ENCODE measurements at regions not wholly inside any gene's neighbourhood (a gene's known extent, or its start where the extent isn't known, plus 50 kb on each side); places are given as distances from the start of the nearest gene placed in this dataset.
"Not testable (repeated sequence)": the region's sequence is repeated elsewhere in the genome, so short reads cannot be mapped to it uniquely, and the experiment has no call there.

DNA sequence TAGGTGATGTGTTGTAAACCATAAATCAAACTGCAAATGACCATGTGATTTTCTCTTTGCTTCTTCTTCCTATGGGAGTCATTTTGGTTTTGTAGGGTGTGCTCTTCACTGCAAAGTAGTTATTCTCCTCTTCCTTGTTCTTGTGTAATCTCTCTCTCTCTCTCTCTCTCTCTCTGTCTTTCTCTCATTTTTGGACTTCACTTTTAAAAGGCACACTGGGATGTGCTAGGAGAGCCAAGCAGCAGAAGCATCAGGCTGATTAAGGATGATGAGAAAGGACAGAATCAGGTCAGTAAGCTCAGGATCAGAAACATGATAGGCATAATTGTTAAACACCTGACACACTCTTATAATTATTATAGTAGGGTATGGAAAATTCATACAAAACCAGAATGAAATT, 505.3 kb upstream of the ZNF608 start:
- no peak for DNase-seq (ENCODE audit: low spot score)

DNA sequence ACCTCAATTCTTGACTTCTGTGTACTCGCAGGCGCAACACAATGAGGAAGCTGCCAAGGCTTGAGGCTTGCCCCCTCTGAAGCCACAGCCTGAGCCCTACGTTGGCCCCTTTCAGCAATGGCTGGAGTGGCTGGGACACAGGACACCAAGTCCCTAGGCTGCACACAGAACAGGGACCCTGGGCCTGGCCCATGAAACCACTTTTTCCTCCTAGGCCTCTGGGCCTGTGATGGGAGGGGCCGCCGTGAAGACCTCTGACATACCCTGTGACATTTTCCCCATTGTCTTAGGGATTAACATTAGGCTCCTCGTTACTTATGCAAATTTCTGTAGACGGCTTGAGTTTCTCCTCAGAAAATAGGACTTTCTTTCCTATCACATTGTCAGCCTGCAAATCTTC, 507.2 kb upstream of the ZNF608 start:
- DNase-seq (ENCODE audit: low spot score): not testable (repeated sequence)

DNA sequence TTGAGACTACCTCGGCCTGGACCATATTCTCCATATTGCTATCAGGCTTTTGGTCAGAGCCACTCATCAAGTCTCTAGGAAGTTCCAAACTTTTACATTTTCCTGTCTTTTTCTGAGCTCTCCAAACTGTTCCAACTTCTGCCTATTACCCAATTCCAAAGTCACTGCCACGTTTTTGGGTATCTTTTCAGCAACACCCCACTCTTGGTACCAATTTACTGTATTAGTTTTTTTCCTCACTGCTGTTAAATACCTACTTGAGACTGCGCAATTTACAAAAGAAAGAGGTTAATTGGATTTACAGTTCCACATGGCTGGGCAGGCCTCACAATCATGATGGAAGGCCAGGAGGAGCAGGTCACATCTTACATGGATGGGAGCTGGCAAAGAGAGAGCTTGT, 507.8 kb upstream of the ZNF608 start:
- no peak for DNase-seq (ENCODE audit: low spot score)

DNA sequence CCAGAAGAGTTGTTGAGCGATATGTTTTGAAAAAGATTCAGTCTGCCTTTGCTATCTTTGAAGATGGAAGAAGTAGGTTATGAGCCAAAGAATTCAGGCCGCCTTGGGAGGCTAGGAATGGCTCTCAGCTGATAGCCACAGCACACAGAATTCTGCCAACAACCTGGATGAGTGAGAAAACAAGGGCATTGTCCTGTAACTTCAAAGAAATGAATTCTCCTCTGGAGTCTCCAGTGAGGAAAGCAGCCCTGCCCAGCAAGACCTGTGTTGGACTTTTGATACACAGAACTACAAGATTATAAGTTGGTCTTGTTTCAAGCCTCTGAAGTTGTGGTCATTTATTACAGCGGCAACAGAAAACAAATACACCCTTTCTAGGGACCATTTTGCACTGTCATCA, 509.9 kb upstream of the ZNF608 start:
- DNase-seq (ENCODE audit: low spot score): no peak

DNA sequence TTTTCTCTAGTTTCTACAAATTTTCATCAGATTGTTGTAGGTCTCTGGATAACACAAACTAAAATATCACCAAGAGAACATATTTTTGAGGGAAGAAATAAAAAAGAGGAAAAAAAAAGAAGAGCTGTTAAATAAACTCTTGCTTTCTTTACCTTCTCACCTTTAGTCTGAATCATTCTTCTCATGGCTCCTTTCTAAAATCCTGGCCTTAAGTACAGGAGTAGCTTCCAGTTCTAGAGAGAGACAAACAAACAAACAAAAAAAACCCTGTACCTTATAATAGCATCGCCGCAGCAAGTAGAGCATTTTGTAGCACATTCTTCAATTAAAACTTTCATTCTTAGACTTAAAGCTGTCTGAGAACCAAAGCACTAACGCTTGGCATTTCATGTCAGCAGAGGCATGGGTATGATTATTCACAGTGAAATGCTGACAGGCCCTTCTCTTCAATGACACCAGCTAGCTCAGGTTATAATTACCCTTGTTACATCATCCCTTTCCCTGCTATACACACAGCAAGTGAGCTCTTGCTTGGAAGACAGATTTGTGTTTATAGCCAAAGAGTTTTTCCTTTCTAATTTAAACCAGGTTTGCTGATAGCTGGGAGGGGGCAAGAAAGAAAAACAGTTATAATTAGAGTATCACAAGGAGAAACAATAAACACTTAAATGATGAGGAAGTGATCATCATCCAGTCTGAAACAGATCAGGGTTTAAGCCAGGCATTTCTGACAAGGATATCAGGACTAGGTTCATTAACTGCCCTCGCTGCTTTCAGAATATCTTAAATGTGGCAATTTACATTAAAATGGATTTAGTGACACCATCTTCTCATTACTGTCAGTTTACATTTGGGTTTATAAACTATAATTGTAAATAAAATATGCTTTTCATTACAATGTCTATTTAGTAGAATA, 510.9 kb upstream of the ZNF608 start:
- DNase-seq (ENCODE audit: low spot score): no peak

DNA sequence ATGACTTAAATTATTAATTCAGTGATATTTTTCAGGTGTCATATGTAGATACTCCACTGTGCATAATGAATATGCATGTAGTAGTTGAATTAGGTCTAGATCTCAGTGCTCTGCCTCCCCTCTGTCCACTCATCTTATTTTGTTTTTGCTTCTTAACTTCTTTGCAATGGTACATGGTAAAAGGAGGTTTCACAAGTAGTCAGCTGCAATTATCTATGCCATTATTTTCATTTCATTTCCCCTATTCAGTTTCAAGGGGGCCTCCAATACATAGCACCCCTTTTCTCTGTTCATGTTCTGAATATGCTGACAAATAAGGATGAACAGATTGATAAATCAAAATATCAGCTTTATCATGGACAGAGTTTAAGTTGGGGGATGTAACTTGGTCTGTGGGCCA, 511.6 kb upstream of the ZNF608 start:
- no peak for DNase-seq (ENCODE audit: low spot score)

DNA sequence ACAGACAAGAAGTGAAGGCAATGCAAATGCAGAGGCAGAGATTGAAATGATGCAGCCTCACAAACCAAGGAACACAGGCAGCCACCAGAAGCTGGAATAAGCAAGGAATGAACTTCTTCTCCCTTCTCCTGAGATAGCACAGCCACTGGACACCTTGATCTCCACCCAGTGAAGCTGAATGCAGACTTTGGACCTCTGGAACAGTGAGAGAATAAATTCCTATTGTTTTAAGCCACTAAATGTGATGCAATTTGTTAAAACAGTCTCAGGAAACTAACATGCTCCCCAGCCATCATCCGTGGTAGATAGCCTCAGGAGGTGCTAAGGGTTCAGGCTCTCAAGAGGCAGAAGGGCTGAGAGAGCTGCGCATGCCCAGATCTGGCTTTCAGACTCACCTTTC, 512.2 kb upstream of the ZNF608 start:
- no peak for DNase-seq (ENCODE audit: low spot score)

DNA sequence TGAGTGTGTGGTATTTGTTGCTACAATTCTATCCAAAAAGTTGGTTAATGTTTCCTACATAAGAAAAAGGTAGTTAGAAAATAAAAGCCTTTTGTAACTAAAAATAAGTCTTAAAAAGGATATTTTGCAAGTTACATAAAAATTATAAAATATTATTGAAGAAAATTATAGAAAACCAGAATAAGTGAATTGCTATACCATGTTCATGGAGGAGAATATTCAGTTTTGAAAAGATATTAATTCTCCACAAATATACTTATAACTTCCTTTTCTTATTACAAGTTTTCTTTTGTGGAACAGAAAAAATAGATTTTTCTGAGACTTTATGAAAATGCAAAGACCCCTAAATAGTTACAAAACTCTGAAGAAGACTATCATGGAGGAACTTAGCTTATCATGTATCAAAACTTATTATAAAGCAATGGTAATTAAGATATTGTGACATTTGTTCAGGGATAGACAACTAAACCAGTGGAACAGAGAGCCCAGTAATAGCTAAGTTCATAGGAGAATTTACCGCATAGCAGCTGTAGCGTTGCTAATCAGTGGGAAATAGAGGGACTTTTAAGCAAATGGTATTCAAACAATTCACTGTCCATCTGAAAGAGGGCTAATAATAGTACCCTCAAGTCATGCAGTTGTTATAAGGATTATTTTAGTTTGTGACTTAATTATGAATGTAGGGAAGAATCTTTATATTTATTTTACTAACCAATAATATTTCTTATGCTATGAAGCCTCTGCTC, 515.2 kb upstream of the ZNF608 start:
- no peak for DNase-seq (ENCODE audit: low spot score)

DNA sequence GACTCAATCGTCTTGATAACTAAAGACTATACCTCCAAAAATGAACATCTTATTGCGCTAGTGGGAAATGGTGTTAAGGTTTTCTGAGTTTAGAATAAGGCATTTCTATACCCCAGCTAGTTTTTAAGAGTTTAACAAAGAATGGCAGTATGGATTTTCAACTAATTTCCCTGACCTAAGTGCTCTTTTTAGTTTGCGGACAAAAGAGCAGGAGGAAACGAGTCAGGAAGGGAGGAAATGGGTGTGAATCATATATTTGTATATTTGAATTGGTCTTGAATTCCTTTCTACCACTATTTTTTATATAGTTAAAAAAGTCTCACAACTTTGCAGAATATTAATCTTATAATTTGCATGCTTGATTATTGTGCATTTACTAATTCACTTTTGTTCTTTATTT, 516.3 kb upstream of the ZNF608 start:
- no peak for DNase-seq (ENCODE audit: low spot score)

DNA sequence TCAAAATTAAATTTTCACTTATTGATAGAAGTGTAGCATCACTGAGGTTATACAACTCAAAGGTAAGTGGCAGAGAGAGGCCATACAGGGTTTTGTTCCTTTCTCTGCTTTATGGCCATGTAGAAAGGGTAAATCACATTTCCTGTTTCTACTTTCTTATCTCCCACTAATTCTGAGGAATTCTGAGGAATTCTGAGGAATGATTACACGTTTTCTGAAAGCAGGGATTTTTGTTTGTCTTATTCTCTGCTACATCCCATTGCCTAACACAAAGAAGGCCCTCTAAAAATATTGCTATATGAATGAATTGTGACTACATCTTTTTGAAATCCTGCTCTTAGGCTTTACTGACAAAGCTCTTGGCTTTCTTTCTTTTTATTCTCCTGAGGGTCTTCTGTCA, 516.9 kb upstream of the ZNF608 start:
- no peak for DNase-seq (ENCODE audit: low spot score)

DNA sequence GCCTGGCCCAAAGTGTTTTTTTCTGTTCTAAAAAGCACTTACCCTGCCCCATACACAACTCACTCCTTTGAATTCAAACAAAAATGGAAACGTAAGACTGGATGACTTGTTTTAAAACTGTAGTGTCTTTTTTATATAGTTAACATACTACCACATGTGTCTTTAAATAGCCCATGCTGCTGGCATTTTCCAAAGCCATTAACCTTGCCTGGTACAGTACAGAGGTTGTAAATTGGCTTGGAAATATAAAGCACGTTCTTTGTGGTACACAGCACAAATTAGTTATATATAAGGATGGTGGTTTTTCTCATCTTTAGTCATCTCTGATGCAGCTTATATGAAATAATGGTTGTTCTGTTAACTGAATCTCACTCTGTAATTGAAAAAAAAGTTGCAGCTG, 519.7 kb upstream of the ZNF608 start:
- no peak for DNase-seq (ENCODE audit: low spot score)

DNA sequence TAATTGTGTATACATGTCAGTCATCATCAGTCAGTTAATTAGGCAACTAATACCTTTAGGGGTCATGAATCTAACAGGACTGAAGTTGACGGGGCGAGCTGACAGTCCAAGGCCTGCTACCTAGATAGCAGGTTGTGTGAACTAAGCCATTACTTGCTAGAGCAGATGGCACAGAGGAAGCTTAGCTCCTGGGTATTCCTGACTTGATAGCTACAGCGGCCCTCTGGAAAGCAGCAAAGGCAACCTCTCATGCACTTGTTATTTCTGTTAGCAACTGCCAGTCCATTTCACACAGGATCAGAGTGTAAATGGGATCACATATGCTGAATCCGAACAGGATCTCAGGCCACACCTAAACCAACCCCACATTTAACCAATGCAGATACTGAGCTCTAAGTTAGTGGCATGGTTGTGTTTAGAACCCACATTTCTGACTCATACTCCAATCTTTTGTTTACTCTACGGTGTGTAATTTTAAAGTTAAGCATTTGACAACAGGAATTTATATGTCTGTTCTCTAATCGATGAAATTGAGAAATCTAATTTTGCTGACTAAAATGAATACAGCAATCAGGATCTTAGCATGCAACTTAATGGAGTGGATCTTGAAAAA, 521.3 kb upstream of the ZNF608 start:
- no peak for DNase-seq (ENCODE audit: low spot score)

DNA sequence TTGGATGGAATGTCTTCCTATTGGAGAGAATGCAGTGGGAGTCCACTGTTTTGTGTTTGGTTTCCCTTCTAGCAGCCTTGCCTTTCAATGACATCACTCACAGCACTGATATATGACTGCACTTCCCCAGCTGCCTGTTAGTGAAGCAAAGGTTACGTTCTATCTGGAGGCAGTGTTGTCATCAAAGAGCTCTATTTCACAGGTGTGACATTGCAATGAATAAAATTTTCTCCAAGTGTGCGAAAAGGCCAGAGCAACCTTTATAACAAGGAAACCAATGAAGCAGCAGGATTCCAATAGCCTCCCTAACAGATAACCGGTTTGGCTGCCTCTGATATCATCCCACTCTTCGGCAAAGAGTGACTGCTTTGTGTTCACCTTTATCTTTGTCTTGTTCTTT, 523.5 kb upstream of the ZNF608 start:
- DNase-seq (ENCODE audit: low spot score): no peak

DNA sequence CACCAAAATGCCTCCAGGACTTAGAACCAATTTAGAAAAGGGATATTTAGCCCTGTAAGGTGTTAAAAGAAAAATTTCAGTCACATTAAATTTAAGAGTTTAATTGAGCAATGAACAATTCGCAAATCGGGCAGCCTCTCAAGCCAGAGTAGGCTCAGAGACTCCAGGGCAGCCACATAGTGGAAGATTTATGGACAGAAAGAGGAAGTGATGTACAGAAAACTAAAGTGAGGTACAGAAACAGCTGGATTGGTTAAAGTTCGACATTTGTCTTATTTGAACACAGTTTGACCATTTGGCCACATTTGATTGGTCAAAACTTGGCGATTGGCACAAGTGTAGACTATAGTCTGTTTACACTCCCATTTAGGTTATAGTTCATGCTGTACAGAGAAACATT, 525.9 kb upstream of the ZNF608 start:
- DNase-seq (ENCODE audit: low spot score): no peak

DNA sequence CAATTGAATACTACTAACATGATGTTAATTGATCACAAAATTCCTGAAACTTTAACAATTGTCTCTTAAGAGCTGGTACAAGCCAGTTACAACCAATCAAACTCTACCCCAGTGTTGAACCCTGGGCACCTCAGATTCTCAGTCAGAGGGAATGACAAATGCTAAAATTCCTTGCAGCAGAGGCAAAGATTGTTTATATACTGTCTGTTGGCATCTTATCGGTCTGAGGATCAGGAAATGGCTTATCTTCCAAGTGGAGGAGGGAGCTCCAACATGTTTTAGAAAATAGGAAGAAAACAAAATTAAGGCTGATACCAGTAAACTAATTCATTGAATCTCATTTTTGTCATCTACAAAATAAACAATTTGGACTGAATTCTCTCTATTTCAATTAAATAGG, 527.8 kb upstream of the ZNF608 start:
- DNase-seq (ENCODE audit: low spot score): no peak

DNA sequence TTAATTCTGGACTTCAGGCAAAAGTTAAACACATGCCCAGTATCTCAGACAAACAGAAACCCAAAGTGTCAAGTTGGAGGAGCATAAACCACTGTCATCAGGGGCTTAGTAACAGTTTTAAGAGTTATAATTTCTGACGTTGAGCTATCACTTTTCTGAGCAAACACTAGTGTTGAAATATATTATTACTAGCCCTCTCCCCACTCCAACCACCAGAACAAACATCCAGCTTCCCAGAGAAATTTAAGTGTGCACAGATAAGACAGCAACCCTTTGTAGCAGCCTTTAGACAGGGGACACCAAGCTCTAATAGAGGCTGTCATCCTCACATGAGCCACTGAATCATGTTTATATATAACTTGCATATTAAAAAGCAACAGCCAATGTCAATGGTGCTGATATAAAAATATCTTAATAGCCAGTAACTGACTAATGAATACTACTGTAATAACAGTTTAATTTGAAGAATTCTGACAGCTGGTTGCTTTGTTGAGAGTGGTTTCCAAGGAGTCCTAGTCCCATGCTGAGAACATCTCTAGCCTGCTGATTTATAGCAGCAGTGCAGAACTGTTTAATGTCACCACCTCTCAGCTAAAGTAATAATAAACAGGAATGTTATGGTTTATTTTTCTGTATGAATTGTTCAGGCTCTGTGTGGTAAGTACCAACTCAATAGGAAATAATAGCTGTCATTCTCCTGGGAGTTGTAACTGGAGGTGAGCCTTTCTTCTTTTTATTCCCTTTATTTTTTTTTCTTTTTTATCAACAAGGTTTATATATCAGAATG, 528.7 kb upstream of the ZNF608 start:
- DNase-seq (ENCODE audit: low spot score): no peak

DNA sequence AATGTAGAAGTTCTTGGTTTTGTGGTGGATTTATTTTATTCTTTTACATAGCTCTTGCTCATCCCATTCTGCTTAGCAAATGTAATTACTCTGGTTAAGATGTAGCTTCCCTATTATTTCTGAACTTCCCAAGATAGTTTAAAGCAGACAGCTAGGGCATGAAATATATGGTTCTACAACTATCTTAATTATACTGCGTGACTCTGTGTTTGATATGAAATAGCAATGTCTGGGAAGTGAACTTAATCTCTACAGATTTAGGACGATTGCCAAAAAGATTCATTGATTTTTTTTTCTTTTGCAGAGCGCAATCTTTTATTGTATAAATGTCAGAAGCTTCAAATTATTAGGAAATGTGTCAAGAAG, 529.3 kb upstream of the ZNF608 start:
- no peak for DNase-seq (ENCODE audit: low spot score)

DNA sequence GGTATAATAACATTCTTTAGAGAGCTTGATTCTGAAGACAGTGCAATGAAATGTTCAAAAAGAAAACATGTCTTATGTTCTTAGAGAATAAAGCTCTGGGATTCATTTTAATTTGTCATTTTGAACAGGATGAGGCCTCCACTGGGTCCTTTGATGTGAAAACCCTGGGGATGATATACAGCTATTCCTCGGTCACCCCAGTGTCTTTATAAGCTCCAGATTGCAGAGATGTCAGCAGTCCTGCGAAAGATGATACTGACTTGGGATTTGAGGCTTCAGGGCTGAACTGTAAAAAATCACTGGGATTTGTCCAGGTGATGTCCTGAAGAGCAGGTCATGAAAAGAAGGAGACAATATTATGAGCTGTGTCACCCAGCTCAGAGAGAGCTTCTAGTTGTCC, 529.7 kb upstream of the ZNF608 start:
- no peak for DNase-seq (ENCODE audit: low spot score)

DNA sequence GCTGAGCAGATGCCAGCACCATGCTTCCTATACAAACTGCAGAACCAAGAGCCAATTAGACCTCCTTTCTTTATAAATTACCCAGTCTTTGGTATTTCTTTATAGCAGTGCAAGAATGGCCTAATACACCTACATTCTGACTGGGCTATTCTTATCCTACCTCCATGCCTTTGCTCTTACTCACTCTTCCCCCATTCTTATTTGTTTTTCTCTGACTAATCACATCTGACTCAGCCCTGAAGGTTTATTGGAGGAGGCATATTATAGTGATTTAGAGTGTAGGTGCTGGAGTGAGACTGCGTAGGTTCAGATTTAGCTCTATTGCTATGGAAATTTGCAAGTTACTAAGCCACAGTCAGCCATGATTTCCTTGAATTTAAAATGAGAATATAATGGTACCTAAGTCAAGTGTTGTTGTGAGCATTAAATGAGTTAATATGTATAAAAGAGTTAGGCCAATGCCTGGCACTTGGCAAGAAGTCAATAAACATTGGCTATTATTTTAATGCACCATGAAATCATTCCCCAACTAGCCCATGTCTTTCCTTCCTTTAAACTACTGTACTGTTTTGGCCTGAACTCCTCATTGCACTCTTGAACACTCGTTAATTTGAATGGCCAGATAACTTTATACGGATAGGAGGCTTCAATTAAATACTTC, 531.2 kb upstream of the ZNF608 start:
- DNase-seq (ENCODE audit: low spot score): no peak

DNA sequence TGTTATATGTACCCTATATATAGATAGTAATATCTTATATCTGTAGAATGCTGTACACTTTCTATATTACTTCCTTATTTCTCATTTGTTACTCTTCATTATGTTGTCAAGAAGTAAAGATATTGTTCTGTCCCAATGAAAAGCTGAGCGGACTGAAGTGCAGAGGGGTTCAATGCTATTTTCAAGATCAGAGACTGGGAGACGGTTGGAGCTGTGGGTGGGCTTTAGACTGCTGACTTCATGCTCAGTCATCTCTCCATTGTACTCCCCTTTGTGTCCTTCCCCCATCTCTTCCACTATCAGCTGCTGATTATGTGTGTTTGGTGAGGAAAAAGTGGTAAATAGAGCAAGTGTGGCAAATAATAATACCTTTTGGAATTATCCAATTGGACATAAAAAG, 532.3 kb upstream of the ZNF608 start:
- DNase-seq (ENCODE audit: low spot score): no peak

DNA sequence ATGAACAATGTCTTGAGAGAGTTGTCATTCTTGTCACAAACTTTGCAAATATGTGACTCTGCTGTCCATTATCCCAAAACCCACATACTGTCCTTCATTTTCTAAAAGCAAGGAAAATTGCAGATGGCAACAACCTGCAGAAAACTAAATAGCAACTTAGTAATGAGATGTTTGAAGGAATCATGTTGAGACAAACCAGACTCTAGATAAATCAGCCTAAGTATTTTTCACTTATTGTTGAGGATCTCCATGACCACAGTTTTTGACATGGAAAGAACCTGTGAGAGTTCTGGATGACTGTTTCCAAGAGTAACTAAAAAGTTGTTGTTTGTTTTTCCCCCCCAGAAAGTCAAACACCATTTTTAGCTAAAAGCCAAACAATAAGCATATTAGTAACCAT, 535.2 kb upstream of the ZNF608 start:
- no peak for DNase-seq (ENCODE audit: low spot score)

DNA sequence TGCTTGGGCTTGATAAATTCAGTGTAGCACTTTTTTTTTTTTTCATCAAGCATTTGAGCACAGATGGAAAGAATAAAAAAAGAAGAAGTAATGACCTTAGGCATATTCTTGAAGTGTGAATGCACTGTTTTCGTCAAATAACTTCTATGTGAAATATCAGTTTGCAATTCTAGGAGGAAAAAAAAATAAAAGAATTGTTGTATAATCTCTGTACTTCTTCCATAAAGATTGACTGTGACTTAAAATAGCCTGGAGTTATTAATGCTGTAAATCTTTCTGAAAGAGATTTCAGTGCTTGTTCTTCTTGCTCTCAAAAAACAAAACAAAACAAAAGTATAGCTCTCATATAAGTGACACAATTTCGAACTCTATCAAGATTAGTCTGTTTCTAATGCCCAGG, 536.9 kb upstream of the ZNF608 start:
- DNase-seq (ENCODE audit: low spot score): no peak
